IMR-90 (cell line): ENCODE measurements at regions not wholly inside any gene's neighbourhood (a gene's known extent, or its start where the extent isn't known, plus 50 kb on each side); places are given as distances from the start of the nearest gene placed in this dataset.

Experiments used
- BHLHE40 ChIP-seq: fragments of 150-350 bp; IDR thresholded peaks from 2 replicates; pipeline ENCODE4 v1.6.1; 2016; ENCODE audit warnings: mild to moderate bottlenecking, low read depth, low read length
- CEBPB ChIP-seq: IDR thresholded peaks from 2 replicates; pipeline ENCODE4 v1.6.1; 2012; ENCODE audit warnings: low read depth, low read length, improper control_type of control experiment
- CTCF ChIP-seq: conservative IDR thresholded peaks from 2 replicates; pipeline ENCODE4 v1.5.1; 2012; ENCODE audit warnings: mild to moderate bottlenecking, low read depth, low read length, improper control_type of control experiment
- ELK1 ChIP-seq: fragments of 150-350 bp; IDR thresholded peaks from 2 replicates; pipeline ENCODE4 v1.6.1; 2016; ENCODE audit warnings: low read depth, mild to moderate bottlenecking, low read length, moderate library complexity, borderline replicate concordance
- FOS ChIP-seq: fragments of 150-350 bp; IDR thresholded peaks from 2 replicates; pipeline ENCODE4 v1.6.1; 2016; ENCODE audit warnings: low read depth, low read length
- MAFK ChIP-seq: IDR thresholded peaks from 2 replicates; pipeline ENCODE4 v1.6.1; 2012; ENCODE audit warnings: low read depth, low read length, improper control_type of control experiment
- MXI1 ChIP-seq: IDR thresholded peaks from 2 replicates; pipeline ENCODE4 v1.6.1; 2012; ENCODE audit warnings: low read depth, mild to moderate bottlenecking, low read length, moderate library complexity, borderline replicate concordance
- POLR2A ChIP-seq: IDR thresholded peaks from 2 replicates; pipeline ENCODE4 v1.6.1; 2012; ENCODE audit warnings: mild to moderate bottlenecking, low read depth, low read length
- RAD21 ChIP-seq: IDR thresholded peaks from 2 replicates; pipeline ENCODE4 v1.6.1; 2012; ENCODE audit warnings: low read length, improper control_type of control experiment
- RCOR1 ChIP-seq: IDR thresholded peaks from 2 replicates; pipeline ENCODE4 v1.6.1; 2012; ENCODE audit warnings: mild to moderate bottlenecking, low read length, improper control_type of control experiment; ENCODE audit not compliant: insufficient replicate concordance
- RFX5 ChIP-seq: IDR thresholded peaks from 2 replicates; pipeline ENCODE4 v1.8.0; 2012; ENCODE audit warnings: low read depth, mild to moderate bottlenecking, low read length, moderate library complexity
- SMC3 ChIP-seq: fragments of 150-350 bp; IDR thresholded peaks from 2 replicates; pipeline ENCODE4 v1.6.1; 2016; ENCODE audit warnings: low read depth, mild to moderate bottlenecking, antibody characterized with exemption, low read length, moderate library complexity
- TF ChIP-seq, protein P1 (sequence below): fragments of 150-350 bp; IDR thresholded peaks from 2 replicates; pipeline ENCODE4 v1.6.1; 2017; ENCODE audit warnings: mild to moderate bottlenecking, antibody characterized with exemption, low read length, low read depth

DNA sequence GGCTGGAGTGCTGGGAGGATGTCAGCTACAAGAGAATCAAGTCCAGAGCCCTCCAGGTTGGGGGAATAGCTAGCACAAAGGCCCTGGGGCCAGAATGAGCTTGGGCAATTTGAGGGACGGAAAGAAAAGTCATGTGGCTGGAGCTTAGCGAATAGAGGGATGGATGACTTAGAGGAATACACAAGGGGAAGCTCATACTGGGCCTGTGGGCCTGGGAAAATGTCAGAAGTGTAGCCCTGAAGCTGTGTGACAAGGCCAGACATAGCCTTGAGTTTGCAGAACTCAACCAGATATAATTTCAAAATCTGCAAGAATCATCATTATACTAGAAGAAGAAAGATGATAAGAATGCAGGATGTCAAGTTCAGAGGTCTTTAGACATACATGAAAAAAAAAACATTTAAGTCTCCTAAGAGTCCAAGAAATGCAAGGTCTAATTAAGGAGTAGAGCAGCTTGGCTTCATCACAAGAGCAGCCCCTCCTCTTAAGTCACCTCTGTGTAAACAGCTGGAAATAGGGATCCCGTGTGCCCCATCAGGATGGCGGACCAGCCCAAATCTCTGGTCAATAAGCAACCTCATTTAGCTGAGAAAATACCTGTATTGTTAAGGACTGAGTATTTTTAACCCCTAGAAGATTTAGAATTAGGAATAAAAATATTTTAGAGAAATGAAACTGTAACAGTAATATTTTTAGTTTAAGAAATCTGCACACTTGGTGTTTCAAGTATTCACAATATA, 66.6 kb downstream of the ABCC12 start:
- TF ChIP-seq MXI1 (no peak), CTCF (no peak), POLR2A (no peak), FOS (no peak), BHLHE40 (no peak), RCOR1 (no peak), RFX5 (no peak), ELK1 (no peak), RAD21 (no peak), CEBPB (no peak), SMC3 (no peak), MAFK (no peak)
- TF ChIP-seq, protein P1, sequence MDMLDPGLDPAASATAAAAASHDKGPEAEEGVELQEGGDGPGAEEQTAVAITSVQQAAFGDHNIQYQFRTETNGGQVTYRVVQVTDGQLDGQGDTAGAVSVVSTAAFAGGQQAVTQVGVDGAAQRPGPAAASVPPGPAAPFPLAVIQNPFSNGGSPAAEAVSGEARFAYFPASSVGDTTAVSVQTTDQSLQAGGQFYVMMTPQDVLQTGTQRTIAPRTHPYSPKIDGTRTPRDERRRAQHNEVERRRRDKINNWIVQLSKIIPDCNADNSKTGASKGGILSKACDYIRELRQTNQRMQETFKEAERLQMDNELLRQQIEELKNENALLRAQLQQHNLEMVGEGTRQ, result no peak
